HG03342 (cell line): ENCODE measurements at regions not wholly inside any gene's neighbourhood (a gene's known extent, or its start where the extent isn't known, plus 50 kb on each side); places are given as distances from the start of the nearest gene placed in this dataset.

ENCODE experiments used
- ATAC-seq: cut with Tn5 transposase; IDR thresholded peaks from one replicate; pipeline ENCODE4 v1.9.1; 2021; ENCODE audit warnings: mild to moderate bottlenecking, moderate library complexity; ENCODE audit not compliant: unreplicated experiment

DNA sequence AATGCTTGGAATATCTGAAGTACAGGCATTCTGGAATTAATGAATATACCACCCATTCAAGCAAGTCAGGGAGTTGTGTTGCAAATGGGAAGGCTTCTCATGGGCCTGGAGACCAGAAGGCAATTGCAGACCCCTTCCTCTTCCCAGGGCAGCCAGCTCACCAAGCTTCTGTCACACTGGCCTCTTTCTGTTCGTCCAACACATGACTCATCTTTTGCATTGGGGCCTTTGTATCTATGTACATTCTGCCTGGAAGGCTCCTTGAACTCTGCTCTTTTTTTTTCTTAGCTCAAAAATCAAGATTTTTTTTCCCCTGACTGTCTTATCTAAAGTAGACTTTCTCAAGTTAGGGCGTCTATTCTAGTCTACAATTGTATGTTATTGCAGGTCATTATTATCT, 132.9 kb upstream of the MYLIP start:
- ATAC-seq = no peak

DNA sequence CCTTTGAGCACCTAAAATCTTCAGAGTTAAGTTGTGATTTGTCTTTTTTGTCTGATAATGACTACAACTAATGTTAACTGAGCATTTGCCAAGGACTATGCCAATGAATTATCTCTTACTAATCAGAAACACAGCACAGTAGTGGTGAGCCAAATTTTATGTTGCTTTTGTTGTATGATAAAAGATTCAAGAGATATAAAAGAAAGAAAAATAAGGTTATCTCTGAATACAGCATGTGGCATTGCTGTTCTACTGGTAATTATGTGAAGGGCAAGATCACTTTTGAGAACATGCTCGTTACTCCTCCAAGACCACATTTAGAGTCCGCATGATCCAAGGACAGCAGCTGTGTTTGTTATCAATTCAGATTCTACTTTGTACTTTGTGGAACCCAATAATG, 133.4 kb upstream of the MYLIP start:
- ATAC-seq = no peak

DNA sequence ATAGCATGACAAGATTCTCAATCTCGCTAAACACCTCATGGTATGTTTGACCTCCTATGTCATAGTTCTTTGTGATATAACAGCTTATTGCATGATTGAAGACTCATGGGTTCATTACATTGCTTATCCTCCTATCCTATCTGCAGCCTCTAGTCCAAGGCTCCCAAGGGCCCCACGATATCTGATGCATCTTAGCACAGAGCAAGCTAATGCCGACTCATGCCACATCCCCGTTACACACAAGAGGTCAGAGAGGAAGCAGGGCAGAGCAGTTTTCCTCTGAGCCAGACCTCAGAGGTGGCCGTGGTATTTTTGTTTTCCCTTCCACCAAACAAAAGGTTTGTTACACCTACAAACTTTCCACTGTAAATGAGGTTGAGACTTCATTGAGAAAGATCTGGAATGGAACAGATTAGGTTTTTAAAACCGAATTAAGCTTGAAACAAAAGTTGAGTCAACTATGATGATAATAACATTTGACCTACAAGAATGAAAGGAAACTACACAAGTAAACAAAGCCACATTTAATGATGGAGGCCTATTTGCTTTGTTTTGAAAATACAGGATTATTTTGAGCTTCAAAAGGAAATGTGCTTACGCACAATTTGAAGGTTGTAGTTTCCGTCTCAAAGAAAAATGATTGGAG, 133.9 kb upstream of the MYLIP start:
- no peak for ATAC-seq

DNA sequence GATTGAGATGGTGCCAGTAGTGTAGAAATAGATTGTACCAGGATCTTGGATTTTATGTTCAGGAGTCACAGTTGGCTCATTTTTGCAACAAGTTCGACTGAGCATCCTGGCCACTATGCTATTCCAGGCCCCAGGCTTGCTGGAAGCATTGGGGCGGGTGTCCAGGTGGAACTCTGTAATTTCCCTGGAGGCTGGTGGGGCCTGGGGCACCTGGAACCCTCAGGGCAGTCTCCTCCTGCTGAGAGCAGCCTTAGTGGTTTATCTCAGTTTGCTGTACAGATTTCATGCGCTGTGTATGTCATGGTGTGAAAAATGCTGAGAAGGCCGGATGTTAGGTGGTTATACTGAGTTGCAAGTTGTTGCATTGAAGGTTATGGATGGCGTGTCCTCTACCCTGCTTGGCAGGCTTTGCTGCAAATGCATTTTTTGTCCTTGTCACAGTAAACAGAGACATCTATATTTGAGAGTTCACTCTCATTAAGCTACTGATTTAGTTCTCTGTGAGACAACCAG, 135.1 kb upstream of the MYLIP start:
- no peak for ATAC-seq

DNA sequence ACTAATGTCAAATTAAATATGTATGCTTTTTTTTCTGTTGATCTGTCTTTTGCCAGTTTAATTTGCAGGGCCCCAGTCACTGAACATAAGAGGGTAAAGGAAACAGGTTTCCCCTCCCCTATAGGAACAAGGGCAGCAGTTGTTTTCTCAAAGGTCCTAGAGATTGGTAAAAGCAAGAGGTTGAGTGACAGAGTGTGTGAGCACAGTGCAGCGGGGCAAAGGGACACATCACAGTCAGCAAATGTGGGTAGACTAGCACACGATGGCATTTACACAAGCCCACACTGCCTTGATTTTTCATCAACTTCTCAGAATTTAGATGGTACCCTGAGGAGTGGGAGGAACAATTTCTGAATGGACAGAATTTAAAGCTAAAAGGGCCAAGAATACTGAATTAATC, 138.7 kb upstream of the MYLIP start:
- no peak for ATAC-seq

DNA sequence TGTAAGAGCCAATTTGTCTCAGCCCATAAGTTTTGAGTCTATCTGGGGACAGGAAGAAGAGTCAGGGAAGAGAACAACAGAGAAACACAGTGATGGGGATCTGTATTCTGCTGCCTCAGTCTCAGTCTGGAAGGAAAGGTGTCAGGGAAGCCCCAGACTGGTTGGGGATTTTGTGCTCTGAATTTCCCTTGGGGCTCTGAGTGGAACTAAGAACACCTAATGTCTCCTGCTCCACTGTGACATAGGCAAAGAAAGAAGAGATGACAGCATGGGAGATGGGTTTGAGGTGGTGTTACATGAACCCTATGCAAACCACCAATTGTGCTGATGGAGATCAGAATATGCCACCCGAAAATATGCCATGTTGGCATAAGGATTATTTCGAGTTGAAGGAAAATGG, 139.5 kb upstream of the MYLIP start:
- ATAC-seq = peak; percentile 65

DNA sequence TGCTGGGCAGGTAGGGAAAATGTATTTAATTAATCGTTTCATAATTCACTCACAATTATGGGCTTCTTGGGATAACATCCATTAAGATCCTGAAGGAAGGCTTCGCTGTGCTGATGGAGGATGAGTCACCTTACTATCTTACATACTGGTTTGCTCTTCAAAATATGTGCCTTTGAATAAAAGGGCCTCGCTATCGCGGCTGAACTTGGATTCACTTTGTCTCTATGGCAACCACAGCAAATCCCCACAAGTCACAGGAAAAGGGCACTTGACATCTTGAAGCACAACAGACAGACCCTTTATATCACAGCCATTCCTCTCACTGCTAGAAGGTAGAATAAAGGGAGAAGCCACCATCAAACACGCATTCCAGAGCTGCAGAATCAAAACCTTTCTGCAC, 141.3 kb upstream of the MYLIP start:
- no peak for ATAC-seq

DNA sequence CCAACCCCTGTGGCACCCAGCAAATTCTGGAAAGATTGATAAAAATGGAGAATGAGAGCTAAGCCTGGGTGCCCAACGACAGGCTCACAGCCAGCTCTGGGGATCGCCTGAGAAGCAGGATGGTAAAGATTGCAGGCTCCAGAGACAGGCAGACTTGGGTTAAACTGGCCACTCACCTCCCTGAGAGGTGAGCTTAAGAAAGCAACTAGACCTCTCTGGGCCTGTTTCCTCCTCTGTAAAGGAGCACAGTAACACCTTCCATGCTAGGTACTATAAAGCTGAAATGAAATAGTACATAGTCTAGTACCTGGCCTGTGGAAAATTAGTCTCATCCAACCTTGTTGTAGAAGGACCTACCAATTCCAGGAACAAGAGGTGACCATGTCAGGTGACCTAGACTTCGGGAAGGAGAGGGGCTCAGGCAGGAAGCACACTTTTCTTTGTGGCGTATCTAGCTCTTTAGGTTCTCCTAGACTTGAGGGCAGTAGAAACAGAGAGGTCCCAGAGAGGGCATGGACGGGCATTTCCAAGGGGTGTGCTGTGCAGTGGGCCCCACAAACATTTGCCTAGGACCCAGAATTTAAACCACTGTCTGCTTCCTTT, 142.8 kb upstream of the MYLIP start:
- ATAC-seq = no peak

DNA sequence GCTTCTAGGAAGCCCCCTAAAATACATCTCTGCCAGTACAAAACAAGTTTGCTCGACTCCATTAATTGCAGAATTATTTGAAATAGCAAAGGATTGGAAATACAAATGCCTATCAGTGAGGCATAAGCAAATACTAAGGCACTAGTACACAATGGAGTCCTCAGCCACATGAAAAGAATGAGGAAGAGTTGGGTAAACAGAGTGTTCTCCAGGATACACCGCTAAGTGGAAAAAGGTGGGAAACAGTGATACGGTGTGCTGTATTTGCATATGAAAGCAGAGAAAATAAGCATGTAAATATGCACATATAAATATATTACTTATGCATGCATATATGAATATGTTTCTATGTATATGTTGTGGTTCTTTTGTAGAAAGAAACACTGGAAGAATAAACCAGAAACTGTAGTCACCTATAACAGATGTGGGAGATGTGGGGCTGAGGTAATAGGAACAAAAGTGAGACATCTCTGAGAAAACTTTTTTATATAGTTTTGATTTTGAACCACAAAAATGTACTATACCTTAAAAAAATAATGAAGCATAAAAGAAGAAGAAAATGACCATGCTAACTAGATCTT, 143.4 kb upstream of the MYLIP start:
- no peak for ATAC-seq

DNA sequence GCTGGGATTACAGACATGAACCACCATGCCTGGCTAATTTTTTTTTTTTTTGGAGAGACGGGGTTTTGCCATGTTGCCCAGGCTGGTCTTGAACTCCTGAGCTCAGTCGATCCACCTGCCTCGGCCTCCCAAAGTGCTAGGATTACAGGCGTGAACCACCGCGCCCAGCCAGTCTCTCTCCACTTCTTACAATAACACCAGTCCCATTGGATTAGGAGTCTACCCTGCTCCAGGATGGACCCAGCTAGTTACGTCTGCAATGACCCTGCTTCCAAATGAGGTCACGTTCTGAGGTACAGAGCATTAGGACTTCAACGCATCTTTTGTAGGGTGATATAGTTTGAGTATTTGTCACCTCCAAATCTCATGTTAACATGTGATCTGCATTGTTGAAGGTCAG, 146.9 kb upstream of the MYLIP start:
- ATAC-seq = no peak

DNA sequence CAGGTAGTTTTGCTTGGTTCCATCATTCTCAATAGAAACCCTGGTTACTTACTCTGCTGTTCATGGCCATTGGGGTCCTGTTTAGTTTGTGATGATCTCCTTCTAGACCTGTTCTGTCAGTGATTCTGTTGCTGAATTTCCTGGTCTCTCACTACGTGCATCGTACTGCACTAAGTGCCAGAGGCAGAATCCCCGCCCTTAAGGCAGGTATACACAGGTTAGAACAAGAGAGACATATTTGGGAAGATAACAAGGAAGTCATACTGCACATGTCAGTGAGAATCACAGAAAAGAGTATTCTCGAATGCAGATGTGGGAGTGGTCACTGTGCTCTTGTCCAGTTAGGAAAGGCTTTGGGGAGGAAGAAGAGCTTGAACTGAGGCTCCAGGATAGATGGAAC, 148.1 kb upstream of the MYLIP start:
- ATAC-seq = no peak

DNA sequence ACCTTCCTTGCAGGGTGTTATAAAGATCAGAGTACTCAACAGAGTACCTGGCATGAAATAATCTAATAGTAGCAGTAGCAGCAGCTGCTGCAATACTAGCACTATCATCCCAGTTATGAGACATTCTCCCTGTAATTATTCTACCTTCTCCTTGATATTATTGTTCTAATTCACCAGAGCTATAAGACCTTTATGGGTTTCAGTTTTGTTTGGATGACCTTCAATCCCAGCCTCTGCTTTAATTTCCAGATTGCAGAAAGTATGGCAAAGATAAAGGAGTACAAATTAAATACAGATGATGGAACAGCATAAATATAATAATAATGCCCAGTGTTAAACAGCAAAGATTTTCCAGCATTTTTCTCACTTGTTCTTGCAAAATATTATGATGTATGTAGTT, 150.5 kb upstream of the MYLIP start:
- no peak for ATAC-seq

DNA sequence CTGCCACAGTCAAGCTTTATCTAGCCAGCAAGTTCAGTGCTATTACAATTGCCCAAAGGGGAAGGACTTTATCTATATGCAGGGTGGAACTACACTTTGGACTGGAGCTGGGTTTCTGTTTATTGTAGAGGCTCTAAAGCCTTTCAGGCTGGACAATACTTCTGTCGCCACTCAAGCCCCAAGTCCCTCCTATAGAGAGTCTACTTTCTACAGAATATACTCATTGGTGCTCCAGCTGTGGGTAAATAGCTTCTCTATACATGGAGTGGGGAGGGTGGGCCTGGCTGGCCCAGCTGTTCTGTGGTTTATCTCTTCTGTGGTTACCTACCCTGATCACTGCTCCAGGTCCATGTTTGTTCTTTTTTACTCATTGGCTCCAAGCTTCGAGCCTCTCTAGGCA, 151.8 kb upstream of the MYLIP start:
- no peak for ATAC-seq

DNA sequence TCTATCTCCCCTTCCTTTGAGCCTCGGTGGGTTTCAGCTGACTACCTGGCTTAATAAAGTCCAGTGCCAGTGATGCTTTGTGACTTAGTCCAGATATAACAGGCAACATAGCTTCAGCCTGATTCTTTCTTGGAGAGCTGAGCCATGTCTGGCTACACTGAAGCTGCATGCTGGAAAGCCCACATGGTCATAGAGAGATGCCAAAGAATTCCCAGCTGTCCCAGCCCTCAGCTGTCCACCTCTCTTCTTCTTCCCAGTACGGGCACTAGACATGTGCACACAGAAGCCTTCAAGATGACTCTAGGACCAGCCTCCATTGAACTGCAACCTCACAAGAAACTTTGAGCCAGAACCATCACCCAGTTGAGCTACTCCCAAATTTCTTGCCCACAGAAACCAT, 154.1 kb upstream of the MYLIP start:
- no peak for ATAC-seq

DNA sequence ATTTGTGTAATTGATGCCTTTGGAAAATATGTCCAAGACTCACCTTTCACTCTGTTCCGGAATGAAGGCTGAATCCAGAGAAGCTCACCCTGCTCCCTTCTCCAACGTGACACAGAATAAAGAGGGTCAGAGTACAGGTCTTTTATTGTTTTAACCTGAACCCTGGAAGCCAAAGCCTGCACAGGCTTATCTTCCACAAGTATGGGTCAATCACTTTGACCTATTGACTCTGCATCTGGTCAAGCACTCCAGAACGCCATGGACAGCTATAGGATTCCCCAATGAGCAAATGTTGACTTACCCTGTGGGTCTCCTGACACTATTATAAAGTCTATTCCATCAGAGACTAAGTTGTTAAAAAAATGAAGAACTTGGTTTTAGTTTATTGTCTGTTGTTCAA, 158.4 kb upstream of the MYLIP start:
- no peak for ATAC-seq

DNA sequence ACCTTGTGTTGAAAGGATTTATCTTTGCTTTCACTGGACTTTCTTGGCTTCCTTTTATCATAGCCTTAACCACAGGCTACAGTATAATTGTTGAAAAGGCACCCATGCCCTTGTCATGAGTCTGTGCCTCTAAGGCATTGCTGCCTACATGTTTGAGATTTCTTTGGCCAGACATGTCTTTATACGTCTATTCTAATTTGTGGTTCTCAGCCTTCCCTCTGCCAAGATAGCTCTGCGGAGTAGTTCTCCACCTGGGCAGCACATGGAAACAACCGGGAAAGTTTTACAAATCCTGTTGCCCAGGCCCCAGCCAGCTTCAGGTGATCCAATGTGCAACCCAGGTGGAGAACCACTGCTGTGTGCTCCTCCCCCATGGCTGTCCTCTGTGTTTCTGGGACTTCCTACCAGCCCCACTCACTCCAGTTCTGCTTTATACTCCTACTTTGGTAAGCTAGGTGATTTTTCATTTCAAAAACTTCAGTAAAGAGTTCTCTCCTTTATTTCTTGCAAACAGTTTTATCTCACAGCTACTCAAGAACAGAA, 159.6 kb upstream of the MYLIP start:
- no peak for ATAC-seq

DNA sequence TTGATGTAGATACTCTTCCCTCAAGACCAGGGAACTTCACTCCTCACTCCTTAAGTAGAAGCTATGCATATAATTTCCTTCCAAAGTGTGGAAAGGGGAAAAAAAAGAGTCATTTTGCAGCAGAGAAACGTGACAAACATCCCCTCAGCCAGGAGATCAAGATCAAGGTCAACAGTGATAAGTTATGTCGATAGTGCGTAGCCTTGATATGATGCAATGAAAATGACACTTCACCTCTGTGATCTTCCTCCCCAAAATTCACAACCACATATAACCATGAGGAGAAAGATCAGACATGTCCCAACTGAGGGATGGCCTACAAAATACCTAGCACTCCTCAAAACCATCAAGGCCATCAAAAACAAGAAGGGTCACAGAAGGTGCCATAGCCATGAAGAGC, 160.4 kb upstream of the MYLIP start:
- ATAC-seq = no peak

DNA sequence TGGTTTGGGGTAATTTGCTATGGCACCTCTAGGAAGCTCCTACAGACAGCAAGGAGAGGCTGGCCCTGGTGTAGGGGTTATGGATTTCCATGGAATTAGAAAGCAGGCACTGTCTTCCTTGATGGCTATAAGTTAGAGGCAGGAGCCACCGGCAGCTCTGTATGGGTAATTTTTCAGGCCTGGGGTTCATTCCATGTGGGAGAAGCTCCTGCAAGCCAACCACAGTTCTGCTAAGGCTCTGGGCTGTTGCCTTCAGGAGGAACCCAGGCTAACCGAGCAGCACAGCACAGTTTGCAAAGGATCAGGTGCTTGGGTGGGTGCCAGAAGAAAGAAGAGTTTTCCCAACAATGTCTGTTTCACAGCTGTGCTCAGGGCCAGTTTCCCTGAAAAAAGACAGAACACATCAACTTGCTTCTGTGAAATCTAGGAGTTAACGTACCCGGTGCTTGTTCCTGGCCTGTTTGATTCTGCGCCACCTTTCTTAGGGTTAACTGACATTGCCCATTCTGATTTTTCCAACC, 162.8 kb upstream of the MYLIP start:
- ATAC-seq = no peak

DNA sequence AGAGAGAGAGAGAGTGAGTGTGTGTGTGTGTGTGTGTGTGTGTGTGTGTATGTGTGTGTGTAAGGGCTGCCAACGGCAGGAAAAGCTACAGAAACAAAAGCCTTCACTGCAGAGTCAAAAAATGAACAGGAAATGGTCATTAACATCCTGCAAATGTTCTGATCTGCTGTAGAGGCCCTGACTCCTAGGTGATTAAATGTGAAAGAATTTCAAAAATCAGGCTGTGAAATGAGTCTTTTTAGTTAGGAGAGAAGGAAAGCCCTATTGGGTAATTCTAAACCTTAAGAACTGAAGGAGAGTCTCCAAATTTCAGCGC, 166.5 kb upstream of the MYLIP start:
- no peak for ATAC-seq

DNA sequence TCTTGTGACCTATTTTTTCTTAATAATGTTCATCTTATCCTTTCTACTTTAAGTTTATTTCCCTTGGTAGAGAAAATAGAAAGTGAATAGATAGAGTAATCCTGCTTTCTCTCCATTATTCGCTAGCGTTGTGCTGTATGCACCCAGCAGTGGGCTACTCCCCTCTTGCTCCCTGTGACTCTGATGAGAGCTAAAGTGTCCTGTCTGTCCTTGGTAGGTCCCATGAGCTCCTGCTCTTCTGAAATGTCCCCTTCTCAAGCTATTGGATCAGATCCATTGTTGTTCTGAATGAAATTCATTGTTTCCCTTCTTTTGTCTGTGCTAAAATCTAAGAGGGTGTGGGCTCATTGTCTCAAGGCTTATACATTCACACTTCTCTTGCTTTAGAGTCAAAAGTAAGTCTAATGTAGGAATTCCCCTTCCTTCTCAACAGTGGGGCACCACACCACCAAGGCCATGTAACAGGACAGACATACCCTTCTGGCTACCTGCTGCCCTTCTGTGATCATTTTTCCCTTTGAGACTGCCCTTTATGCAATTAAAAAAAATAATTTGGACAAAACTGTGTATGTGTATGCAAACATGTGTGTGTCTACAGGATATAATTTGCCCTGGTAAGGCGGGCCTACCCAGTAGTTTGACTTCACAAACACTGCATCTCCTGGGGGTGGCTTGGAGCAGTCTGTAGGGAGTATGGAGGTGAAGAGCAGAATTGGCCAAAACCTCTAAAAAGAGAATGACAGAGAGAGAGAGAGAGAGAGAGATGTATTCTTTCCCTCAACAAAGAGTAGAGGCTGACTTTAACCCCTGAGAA, 167.0 kb upstream of the MYLIP start:
- no peak for ATAC-seq
